IMR-90 (cell line): ENCODE measurements at regions not wholly inside any gene's neighbourhood (a gene's known extent, or its start where the extent isn't known, plus 50 kb on each side); places are given as distances from the start of the nearest gene placed in this dataset.
"Not testable (repeated sequence)": the region's sequence is repeated elsewhere in the genome, so short reads cannot be mapped to it uniquely, and the experiment has no call there.

Source experiments
- ATAC-seq: fragments of 200-7000 bp; cut with Tn5 transposase; 2 replicates; pipeline ENCODE4 v1.9.1; 2020; ENCODE audit warnings: low read depth, mild to moderate bottlenecking, moderate library complexity
- BruUV-seq: library from RNA; stranded (reverse); fragments of 400-500 nt; replicated peaks from 2 replicates; lab custom pipeline; 2021; lab: Mats Ljungman, UMichigan
- CTCF ChIA-PET: fragments of 300-600 bp; formaldehyde crosslinking; extraction: SDS; loops from one replicate; lab custom pipeline; 2021; ENCODE audit warnings: antibody characterized with exemption; lab: Yijun Ruan, JAX
- POLR2A ChIA-PET: fragments of 300-600 bp; sonication (Branson Sonifier 250); formaldehyde crosslinking; loops from one replicate; lab custom pipeline; 2022; ENCODE audit warnings: antibody characterized with exemption; ENCODE audit not compliant: unreplicated experiment; lab: Charles Lee
- DNase-seq: peaks from one replicate; pipeline ENCODE4 v3.0.0; 2013
- H2AFZ ChIP-seq: replicated peaks from 2 replicates; pipeline ENCODE3; 2013; ENCODE audit warnings: low read length, mild to moderate bottlenecking; ENCODE audit not compliant: poor library complexity
- H2AK5ac ChIP-seq: 2 replicates; pipeline ENCODE4 v1.6.1; 2013; ENCODE audit warnings: low read depth, low read length, inconsistent platforms
- H2AK9ac ChIP-seq: replicated peaks from 2 replicates; pipeline ENCODE3; 2013; ENCODE audit warnings: mild to moderate bottlenecking, low read depth, low read length, moderate library complexity; ENCODE audit not compliant: poor library complexity
- H2BK120ac ChIP-seq: 2 replicates; pipeline ENCODE4 v1.6.1; 2013; ENCODE audit warnings: low read depth, low read length, inconsistent platforms
- H2BK15ac ChIP-seq: 3 replicates; pipeline ENCODE4 v1.6.1; 2013; ENCODE audit warnings: low read depth, low read length, inconsistent platforms
- H2BK20ac ChIP-seq: 2 replicates; pipeline ENCODE4 v1.6.1; 2013; ENCODE audit warnings: low read depth, mild to moderate bottlenecking, inconsistent platforms, low read length, moderate library complexity
- H2BK5ac ChIP-seq: 2 replicates; pipeline ENCODE4 v1.6.1; 2013; ENCODE audit warnings: mild to moderate bottlenecking, low read depth, low read length, inconsistent platforms; ENCODE audit not compliant: poor library complexity, severe bottlenecking
- H3K14ac ChIP-seq: replicated peaks from 2 replicates; pipeline ENCODE4 v1.6.1; 2013; ENCODE audit warnings: low read depth, low read length, inconsistent platforms
- H3K18ac ChIP-seq: 2 replicates; pipeline ENCODE4 v1.6.1; 2013; ENCODE audit warnings: low read depth, low read length, control low read depth
- H3K23ac ChIP-seq: 2 replicates; pipeline ENCODE4 v1.6.1; 2013; ENCODE audit warnings: low read depth, low read length, inconsistent platforms
- H3K27ac ChIP-seq: 2 replicates; pipeline ENCODE4 v1.5.1; 2013; ENCODE audit warnings: mild to moderate bottlenecking, control low read depth, low read length; ENCODE audit not compliant: insufficient read depth
- H3K27me3 ChIP-seq: 2 replicates; pipeline ENCODE4 v1.6.1; 2013; ENCODE audit warnings: low read length; ENCODE audit not compliant: control insufficient read depth, insufficient read depth
- H3K36me3 ChIP-seq: 2 replicates; pipeline ENCODE4 v1.6.1; 2013; ENCODE audit warnings: low read length, mixed read lengths; ENCODE audit not compliant: control insufficient read depth, insufficient read depth
- H3K4ac ChIP-seq: 2 replicates; pipeline ENCODE4 v1.6.1; 2013; ENCODE audit warnings: low read depth, low read length, inconsistent platforms
- H3K4me1 ChIP-seq: 2 replicates; pipeline ENCODE4 v1.6.1; 2013; ENCODE audit warnings: low read length, mixed read lengths; ENCODE audit not compliant: control insufficient read depth, insufficient read depth
- H3K4me2 ChIP-seq: 2 replicates; pipeline ENCODE4 v1.6.1; 2013; ENCODE audit warnings: low read depth, mild to moderate bottlenecking, control low read depth, low read length, moderate library complexity
- H3K4me3 ChIP-seq: 2 replicates; pipeline ENCODE4 v1.5.1; 2013; ENCODE audit warnings: low read depth, mild to moderate bottlenecking, control low read depth, low read length, moderate library complexity; ENCODE audit not compliant: insufficient read depth
- H3K56ac ChIP-seq: 2 replicates; pipeline ENCODE4 v1.6.1; 2013; ENCODE audit warnings: low read length, inconsistent platforms; ENCODE audit not compliant: insufficient read depth; ENCODE audit errors: extremely low read depth
- H3K79me1 ChIP-seq, 2 experiments: 2 replicates each; pipeline ENCODE4 v1.6.1; 2013; ENCODE audit warnings: low read length in 2 of 2, inconsistent platforms in 1 of 2, low read depth in 1 of 2
- H3K9ac ChIP-seq: 2 replicates; pipeline ENCODE4 v1.6.1; 2013; ENCODE audit warnings: low read depth, low read length, control low read depth
- H3K9me1 ChIP-seq: 2 replicates; pipeline ENCODE4 v1.6.1; 2013; ENCODE audit warnings: low read length, inconsistent platforms; ENCODE audit not compliant: insufficient read depth
- H3K9me3 ChIP-seq: 2 replicates; pipeline ENCODE4 v1.6.1; 2013; ENCODE audit warnings: low read length; ENCODE audit not compliant: control insufficient read depth, insufficient read depth
- H4K20me1 ChIP-seq: 2 replicates; pipeline ENCODE4 v1.6.1; 2013; ENCODE audit warnings: low read length, inconsistent platforms; ENCODE audit not compliant: insufficient read depth
- H4K5ac ChIP-seq: 2 replicates; pipeline ENCODE4 v1.6.1; 2013; ENCODE audit warnings: mild to moderate bottlenecking, low read depth, low read length, control low read depth
- H4K8ac ChIP-seq, 2 experiments: 2 replicates each; pipeline ENCODE4 v1.6.1; 2013; ENCODE audit warnings: low read depth in 2 of 2, low read length in 2 of 2, control low read depth in 1 of 2, inconsistent platforms in 1 of 2
- H4K91ac ChIP-seq: 2 replicates; pipeline ENCODE4 v1.6.1; 2013; ENCODE audit warnings: low read depth, low read length, inconsistent platforms; ENCODE audit not compliant: insufficient read depth
- dilution Hi-C: fragments of 300-500 bp; cut with HindIII; formaldehyde crosslinking; loops from one replicate; pipeline ENCODE4 v1.14.3; 2018; ENCODE audit warnings: low sequenced_read_pairs; ENCODE audit not compliant: unreplicated experiment
- in situ Hi-C: fragments of 300-500 bp; cut with MboI; formaldehyde crosslinking; loops from 3 replicates; pipeline ENCODE4 v1.14.3; 2019; ENCODE audit warnings: low sequenced_read_pairs, inconsistent platforms, mixed read lengths
- intact Hi-C: fragments of 100-400 bp; cut with micrococcal nuclease; formaldehyde crosslinking; loops from 2 replicates; pipeline ENCODE4 v1.10.0; 2022

GRCh38 chr6:6830686-6831063 is 242.2 kb downstream of the LY86 start:
- H3K4me3 ChIP-seq, H4K20me1 ChIP-seq, H3K4me1 ChIP-seq, H3K9ac ChIP-seq, H4K8ac ChIP-seq, H2BK120ac ChIP-seq, H3K9me1 ChIP-seq, dilution Hi-C loops, H2BK15ac ChIP-seq, in situ Hi-C loops, ATAC-seq, DNase-seq, H3K14ac ChIP-seq, intact Hi-C loops, H4K91ac ChIP-seq, H2AK9ac ChIP-seq, H2AK5ac ChIP-seq, H3K4me2 ChIP-seq, H3K56ac ChIP-seq, H3K36me3 ChIP-seq, POLR2A ChIA-PET, BruUV-seq, H3K23ac ChIP-seq, H3K27ac ChIP-seq, CTCF ChIA-PET, H2BK20ac ChIP-seq, H4K5ac ChIP-seq, H3K27me3 ChIP-seq, H2BK5ac ChIP-seq, H3K9me3 ChIP-seq, H3K79me1 ChIP-seq, H2AFZ ChIP-seq, H3K4ac ChIP-seq, H3K18ac ChIP-seq: not testable (repeated sequence)
